ENCODE measurements at regions not wholly inside any gene's neighbourhood (a gene's known extent, or its start where the extent isn't known, plus 50 kb on each side); places are given as distances from the start of the nearest gene placed in this dataset.

DNA sequence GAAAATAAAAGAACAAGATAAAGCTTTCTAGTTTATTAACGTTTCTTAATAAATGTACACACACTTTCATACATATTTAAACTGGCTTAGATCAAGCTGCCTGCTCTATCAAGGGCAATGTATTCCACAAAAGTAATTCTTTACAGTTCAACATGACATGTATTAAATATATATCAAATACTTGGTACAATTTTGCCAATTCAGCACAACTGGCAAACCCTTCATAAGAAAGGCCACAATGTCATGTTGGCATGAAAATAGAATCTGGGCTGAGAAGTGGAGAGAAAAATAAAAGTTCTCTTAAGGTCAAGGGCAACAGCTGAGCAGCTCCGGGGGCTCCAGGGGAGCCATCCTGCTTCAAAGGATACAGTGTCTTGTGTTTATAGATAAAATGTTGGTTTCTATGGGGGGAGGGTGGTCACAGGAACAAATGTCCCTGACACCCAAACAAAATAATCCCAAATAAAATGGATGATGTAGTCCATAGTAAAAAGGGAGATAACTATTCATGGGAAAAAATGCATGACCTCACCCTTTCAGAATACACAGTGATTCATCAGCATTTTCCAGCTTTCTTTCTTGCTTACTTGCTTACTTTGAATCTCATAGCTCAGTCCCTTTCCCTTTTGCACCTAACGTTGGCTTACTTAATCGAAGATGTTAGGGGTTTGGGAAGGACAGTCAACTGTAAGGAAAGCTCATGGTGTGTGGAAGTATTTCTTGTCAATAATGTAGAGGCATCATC, 494.9 kb downstream of the NYAP2 start:
- Histone ChIP-seq H3K4me1 (ENCODE audit: control insufficient read depth, insufficient read depth, low read length) (0 out of 2 replicates have a peak, but pooled peaks cover 3% of the 10 kb centered on the region), H3K4me3 (ENCODE audit: low read depth in 2 of 2, low read length in 2 of 2) (no peak overlapping the region), H3K9me3 (ENCODE audit: control insufficient read depth, insufficient read depth, low read depth, low read length) (peaks cover 4% of the 10 kb centered on the region; the same call in 1 of the 2 replicates), H3K27me3 (ENCODE audit: control insufficient read depth, insufficient read depth, low read length) (no peaks in the 10 kb centered on the region), H3K36me3 (ENCODE audit: control insufficient read depth, insufficient read depth, low read length) (no peaks in the 10 kb centered on the region), H3K27ac (ENCODE audit: low read length) (no peak overlapping the region; the same call in 1 of the 2 replicates)
- no TSS peak for BruUV-seq (replicated peaks)
- no peak for TF ChIP-seq SIN3A (IDR thresholded peaks at IDR 0.05; ENCODE audit: borderline replicate concordance, insufficient read depth, low read depth, low read length)
- TF ChIP-seq TCF7L2 (IDR thresholded peaks at IDR 0.05; ENCODE audit: low read depth, low read length): no peak
- no peak for TF ChIP-seq POLR2AphosphoS5 (IDR thresholded peaks at IDR 0.05; ENCODE audit: low read depth, low read length)
- ChIA-PET POLR2A (no interaction called here), CTCF (no interaction called here)
- peak; percentile 67 for DNase-seq (ENCODE audit: low read depth, low spot score)
- ATAC-seq: 0 out of 2 replicates have a peak, but pooled peaks have one; percentile 62
- intact Hi-C loops (cut with micrococcal nuclease; ENCODE audit: unreplicated experiment) (no loop called here), in situ Hi-C loops (cut with HindIII; ENCODE audit: low pct_unique_long_range_greater_than_20kb, low sequenced_read_pairs) (no loop called here)

DNA sequence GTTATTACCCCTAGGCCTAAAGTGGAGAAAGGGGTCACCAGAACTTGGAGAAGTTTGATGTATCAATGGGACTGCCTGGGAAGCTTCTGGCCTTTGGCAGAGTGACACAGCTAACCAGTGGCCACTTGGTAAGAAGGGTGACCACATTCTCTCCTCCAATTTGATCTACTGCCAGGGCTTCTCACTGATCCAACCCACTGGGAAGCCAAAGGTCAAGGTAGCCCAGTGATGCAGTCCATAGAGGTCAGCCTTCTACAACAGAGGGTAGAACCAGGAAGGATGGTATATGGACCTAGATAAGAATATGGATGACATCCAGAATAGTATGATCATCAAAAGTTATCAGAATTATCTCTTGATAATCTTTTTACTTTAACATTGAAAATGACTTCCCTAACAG, 493.6 kb downstream of the NYAP2 start:
- TF ChIP-seq TCF7L2 (IDR thresholded peaks at IDR 0.05; ENCODE audit: low read depth, low read length): no peak
- Histone ChIP-seq H3K4me1 (ENCODE audit: control insufficient read depth, insufficient read depth, low read length) (0 out of 2 replicates have a peak, but pooled peaks cover 3% of the 10 kb centered on the region), H3K4me3 (ENCODE audit: low read depth in 2 of 2, low read length in 2 of 2) (no peak overlapping the region), H3K27me3 (ENCODE audit: control insufficient read depth, insufficient read depth, low read length) (no peaks in the 10 kb centered on the region), H3K36me3 (ENCODE audit: control insufficient read depth, insufficient read depth, low read length) (no peaks in the 10 kb centered on the region), H3K27ac (ENCODE audit: low read length) (no peak overlapping the region), H3K9me3 (ENCODE audit: control insufficient read depth, insufficient read depth, low read depth, low read length) (peaks cover 4% of the 10 kb centered on the region; the same call in 1 of the 2 replicates)
- CTCF ChIA-PET: no interaction called here
- DNase-seq (ENCODE audit: low read depth, low spot score) (no peak), ATAC-seq (no peak)
- BruUV-seq (replicated peaks): no TSS peak
- intact Hi-C loops (cut with micrococcal nuclease; ENCODE audit: unreplicated experiment) (no loop called here), in situ Hi-C loops (cut with HindIII; ENCODE audit: low pct_unique_long_range_greater_than_20kb, low sequenced_read_pairs) (no loop called here)
- POLR2A ChIA-PET: no interaction called here

DNA sequence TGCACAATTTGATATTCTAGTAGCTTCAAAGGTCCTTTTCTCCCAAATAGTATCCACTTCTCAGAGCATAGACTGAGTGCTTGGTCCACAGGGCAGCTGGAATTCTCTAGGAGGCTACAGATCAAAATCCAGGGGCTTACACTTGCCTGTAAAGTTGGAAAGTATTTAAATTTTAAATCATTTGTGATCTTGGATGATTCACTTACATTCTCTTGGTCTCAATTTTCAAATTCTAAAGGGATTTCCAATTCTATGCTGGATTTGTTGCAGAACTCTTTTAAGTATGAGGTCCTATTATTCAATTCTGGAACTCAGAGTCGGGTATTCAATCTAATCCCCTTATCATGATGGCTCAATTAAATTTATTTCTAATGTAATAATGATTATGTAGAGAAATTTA, 492.3 kb downstream of the NYAP2 start:
- CTCF ChIA-PET: no interaction called here
- intact Hi-C loops (cut with micrococcal nuclease; ENCODE audit: unreplicated experiment) (no loop called here), in situ Hi-C loops (cut with HindIII; ENCODE audit: low pct_unique_long_range_greater_than_20kb, low sequenced_read_pairs) (no loop called here)
- DNase-seq (ENCODE audit: low read depth, low spot score) (no peak), ATAC-seq (no peak)
- Histone ChIP-seq H3K27ac (ENCODE audit: low read length) (peak overlapping the region; percentile 45), H3K4me1 (ENCODE audit: control insufficient read depth, insufficient read depth, low read length) (0 out of 2 replicates have a peak, but pooled peaks cover 3% of the 10 kb centered on the region), H3K27me3 (ENCODE audit: control insufficient read depth, insufficient read depth, low read length) (no peaks in the 10 kb centered on the region), H3K9me3 (ENCODE audit: control insufficient read depth, insufficient read depth, low read depth, low read length) (peaks cover 4% of the 10 kb centered on the region; the same call in 1 of the 2 replicates), H3K4me3 (ENCODE audit: low read depth in 2 of 2, low read length in 2 of 2) (no peak overlapping the region), H3K36me3 (ENCODE audit: control insufficient read depth, insufficient read depth, low read length) (no peaks in the 10 kb centered on the region)
- TF ChIP-seq POLR2AphosphoS5 (IDR thresholded peaks at IDR 0.05; ENCODE audit: low read depth, low read length) (no peak), SIN3A (IDR thresholded peaks at IDR 0.05; ENCODE audit: borderline replicate concordance, insufficient read depth, low read depth, low read length) (no peak), TCF7L2 (IDR thresholded peaks at IDR 0.05; ENCODE audit: low read depth, low read length) (no peak)
- TF ChIP-seq, protein P1, sequence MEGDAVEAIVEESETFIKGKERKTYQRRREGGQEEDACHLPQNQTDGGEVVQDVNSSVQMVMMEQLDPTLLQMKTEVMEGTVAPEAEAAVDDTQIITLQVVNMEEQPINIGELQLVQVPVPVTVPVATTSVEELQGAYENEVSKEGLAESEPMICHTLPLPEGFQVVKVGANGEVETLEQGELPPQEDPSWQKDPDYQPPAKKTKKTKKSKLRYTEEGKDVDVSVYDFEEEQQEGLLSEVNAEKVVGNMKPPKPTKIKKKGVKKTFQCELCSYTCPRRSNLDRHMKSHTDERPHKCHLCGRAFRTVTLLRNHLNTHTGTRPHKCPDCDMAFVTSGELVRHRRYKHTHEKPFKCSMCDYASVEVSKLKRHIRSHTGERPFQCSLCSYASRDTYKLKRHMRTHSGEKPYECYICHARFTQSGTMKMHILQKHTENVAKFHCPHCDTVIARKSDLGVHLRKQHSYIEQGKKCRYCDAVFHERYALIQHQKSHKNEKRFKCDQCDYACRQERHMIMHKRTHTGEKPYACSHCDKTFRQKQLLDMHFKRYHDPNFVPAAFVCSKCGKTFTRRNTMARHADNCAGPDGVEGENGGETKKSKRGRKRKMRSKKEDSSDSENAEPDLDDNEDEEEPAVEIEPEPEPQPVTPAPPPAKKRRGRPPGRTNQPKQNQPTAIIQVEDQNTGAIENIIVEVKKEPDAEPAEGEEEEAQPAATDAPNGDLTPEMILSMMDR (IDR thresholded peaks at IDR 0.05): no peak
- TF ChIP-seq, protein P2, sequence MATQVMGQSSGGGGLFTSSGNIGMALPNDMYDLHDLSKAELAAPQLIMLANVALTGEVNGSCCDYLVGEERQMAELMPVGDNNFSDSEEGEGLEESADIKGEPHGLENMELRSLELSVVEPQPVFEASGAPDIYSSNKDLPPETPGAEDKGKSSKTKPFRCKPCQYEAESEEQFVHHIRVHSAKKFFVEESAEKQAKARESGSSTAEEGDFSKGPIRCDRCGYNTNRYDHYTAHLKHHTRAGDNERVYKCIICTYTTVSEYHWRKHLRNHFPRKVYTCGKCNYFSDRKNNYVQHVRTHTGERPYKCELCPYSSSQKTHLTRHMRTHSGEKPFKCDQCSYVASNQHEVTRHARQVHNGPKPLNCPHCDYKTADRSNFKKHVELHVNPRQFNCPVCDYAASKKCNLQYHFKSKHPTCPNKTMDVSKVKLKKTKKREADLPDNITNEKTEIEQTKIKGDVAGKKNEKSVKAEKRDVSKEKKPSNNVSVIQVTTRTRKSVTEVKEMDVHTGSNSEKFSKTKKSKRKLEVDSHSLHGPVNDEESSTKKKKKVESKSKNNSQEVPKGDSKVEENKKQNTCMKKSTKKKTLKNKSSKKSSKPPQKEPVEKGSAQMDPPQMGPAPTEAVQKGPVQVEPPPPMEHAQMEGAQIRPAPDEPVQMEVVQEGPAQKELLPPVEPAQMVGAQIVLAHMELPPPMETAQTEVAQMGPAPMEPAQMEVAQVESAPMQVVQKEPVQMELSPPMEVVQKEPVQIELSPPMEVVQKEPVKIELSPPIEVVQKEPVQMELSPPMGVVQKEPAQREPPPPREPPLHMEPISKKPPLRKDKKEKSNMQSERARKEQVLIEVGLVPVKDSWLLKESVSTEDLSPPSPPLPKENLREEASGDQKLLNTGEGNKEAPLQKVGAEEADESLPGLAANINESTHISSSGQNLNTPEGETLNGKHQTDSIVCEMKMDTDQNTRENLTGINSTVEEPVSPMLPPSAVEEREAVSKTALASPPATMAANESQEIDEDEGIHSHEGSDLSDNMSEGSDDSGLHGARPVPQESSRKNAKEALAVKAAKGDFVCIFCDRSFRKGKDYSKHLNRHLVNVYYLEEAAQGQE (IDR thresholded peaks at IDR 0.05; ENCODE audit: insufficient read depth in 1 of 2, low read depth in 2 of 2, low read length in 1 of 2): no peak
- POLR2A ChIA-PET: no interaction called here
- BruUV-seq (replicated peaks): no TSS peak

Measured in Panc1 (cell line).